ENCODE measurements at regions not wholly inside any gene's neighbourhood (a gene's known extent, or its start where the extent isn't known, plus 50 kb on each side); places are given as distances from the start of the nearest gene placed in this dataset.

- no peak for TF ChIP-seq CTCF (IDR thresholded peaks at IDR 0.05)
- TF ChIP-seq EZH2 (IDR thresholded peaks at IDR 0.05; ENCODE audit: borderline replicate concordance, insufficient read depth, low read depth, low read length, poor library complexity, severe bottlenecking) = no peak
These were observed 385.7 kb upstream of the CYLC2 start for GRCh38 chr9:102609461-102609860.

All from B cell (primary cell).